ENCODE measurements at regions not wholly inside any gene's neighbourhood (a gene's known extent, or its start where the extent isn't known, plus 50 kb on each side); places are given as distances from the start of the nearest gene placed in this dataset.

DNA sequence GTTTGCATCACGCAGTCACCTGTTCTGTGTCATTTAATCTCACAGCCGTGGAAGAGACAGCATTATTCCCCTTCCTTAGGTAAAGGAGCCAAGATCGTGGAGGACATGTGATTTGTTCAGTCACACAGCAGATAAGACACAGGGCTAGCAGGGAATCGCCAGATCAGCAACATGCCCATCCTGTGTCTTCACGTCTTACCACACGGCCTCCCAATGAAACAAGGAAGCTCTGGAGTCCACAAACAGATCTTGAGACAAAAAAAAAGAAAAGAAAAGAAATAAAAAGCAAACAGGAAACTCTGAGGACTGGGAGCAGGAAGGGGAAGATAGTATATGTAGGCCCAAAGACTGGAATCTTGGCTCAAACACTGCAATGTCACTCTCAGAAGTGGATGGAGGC is 155.3 kb downstream of the ADSS2 start:
- Histone ChIP-seq H3K36me3 (ENCODE audit: control insufficient read depth, insufficient read depth, low read length) (no peaks in the 10 kb centered on the region), H3K4me1 (ENCODE audit: control insufficient read depth, insufficient read depth, low read length) (no peaks in the 10 kb centered on the region), H3K9me3 (ENCODE audit: control insufficient read depth, insufficient read depth, low read depth, low read length) (no peaks in the 10 kb centered on the region), H3K4me3 (ENCODE audit: low read depth in 2 of 2, low read length in 2 of 2) (no peak overlapping the region), H3K27ac (ENCODE audit: low read length) (no peak overlapping the region), H3K27me3 (ENCODE audit: control insufficient read depth, insufficient read depth, low read length) (no peaks in the 10 kb centered on the region)
- TF ChIP-seq SIN3A (IDR thresholded peaks at IDR 0.05; ENCODE audit: borderline replicate concordance, insufficient read depth, low read depth, low read length) (no peak), POLR2AphosphoS5 (IDR thresholded peaks at IDR 0.05; ENCODE audit: low read depth, low read length) (no peak), TCF7L2 (IDR thresholded peaks at IDR 0.05; ENCODE audit: low read depth, low read length) (no peak)
- TF ChIP-seq, protein P1, sequence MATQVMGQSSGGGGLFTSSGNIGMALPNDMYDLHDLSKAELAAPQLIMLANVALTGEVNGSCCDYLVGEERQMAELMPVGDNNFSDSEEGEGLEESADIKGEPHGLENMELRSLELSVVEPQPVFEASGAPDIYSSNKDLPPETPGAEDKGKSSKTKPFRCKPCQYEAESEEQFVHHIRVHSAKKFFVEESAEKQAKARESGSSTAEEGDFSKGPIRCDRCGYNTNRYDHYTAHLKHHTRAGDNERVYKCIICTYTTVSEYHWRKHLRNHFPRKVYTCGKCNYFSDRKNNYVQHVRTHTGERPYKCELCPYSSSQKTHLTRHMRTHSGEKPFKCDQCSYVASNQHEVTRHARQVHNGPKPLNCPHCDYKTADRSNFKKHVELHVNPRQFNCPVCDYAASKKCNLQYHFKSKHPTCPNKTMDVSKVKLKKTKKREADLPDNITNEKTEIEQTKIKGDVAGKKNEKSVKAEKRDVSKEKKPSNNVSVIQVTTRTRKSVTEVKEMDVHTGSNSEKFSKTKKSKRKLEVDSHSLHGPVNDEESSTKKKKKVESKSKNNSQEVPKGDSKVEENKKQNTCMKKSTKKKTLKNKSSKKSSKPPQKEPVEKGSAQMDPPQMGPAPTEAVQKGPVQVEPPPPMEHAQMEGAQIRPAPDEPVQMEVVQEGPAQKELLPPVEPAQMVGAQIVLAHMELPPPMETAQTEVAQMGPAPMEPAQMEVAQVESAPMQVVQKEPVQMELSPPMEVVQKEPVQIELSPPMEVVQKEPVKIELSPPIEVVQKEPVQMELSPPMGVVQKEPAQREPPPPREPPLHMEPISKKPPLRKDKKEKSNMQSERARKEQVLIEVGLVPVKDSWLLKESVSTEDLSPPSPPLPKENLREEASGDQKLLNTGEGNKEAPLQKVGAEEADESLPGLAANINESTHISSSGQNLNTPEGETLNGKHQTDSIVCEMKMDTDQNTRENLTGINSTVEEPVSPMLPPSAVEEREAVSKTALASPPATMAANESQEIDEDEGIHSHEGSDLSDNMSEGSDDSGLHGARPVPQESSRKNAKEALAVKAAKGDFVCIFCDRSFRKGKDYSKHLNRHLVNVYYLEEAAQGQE (IDR thresholded peaks at IDR 0.05; ENCODE audit: insufficient read depth in 1 of 2, low read depth in 2 of 2, low read length in 1 of 2) = no peak
- TF ChIP-seq, protein P2, sequence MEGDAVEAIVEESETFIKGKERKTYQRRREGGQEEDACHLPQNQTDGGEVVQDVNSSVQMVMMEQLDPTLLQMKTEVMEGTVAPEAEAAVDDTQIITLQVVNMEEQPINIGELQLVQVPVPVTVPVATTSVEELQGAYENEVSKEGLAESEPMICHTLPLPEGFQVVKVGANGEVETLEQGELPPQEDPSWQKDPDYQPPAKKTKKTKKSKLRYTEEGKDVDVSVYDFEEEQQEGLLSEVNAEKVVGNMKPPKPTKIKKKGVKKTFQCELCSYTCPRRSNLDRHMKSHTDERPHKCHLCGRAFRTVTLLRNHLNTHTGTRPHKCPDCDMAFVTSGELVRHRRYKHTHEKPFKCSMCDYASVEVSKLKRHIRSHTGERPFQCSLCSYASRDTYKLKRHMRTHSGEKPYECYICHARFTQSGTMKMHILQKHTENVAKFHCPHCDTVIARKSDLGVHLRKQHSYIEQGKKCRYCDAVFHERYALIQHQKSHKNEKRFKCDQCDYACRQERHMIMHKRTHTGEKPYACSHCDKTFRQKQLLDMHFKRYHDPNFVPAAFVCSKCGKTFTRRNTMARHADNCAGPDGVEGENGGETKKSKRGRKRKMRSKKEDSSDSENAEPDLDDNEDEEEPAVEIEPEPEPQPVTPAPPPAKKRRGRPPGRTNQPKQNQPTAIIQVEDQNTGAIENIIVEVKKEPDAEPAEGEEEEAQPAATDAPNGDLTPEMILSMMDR (IDR thresholded peaks at IDR 0.05) = no peak
- intact Hi-C loops (cut with micrococcal nuclease; ENCODE audit: unreplicated experiment) (no loop called here), in situ Hi-C loops (cut with HindIII; ENCODE audit: low pct_unique_long_range_greater_than_20kb, low sequenced_read_pairs) (no loop called here)
- POLR2A ChIA-PET = no interaction called here
- CTCF ChIA-PET = no interaction called here
- BruUV-seq (replicated peaks) = no TSS peak
- DNase-seq (ENCODE audit: low read depth, low spot score) (no peak), ATAC-seq (no peak)

DNA sequence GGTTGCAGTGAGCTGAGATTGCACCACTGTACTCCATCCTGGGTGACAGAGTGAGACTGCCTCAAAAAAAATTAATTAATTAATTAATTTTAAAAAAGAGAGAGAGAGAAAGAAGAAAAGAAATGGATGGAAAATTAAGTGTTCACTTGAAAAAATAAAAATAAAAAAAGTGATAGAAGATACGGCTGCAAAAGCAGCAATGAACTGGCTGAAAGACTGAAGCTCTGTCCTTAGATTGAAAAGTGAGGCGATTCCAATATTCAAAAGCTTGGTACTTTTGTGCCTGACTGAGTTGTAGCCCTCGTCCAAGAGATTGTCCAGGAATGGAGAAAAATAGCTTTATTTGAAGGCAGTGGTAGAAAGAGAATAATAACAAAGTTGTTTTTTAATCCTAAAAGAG is 154.6 kb downstream of the ADSS2 start:
- DNase-seq (ENCODE audit: low read depth, low spot score) (no peak), ATAC-seq (no peak)
- H3K27ac ChIP-seq (ENCODE audit: low read length) = no peak overlapping the region
- no TSS peak for BruUV-seq (replicated peaks)
- H3K4me1 ChIP-seq (ENCODE audit: control insufficient read depth, insufficient read depth, low read length) = no peaks in the 10 kb centered on the region
- CTCF ChIA-PET = interaction anchor here (0.6 to 0.7 kb wide), 3 partner anchors 95 to 332 kb away, joined by 3 to 9 read pairs (median 3); no protein-coding TSS in a partner anchor
- POLR2A ChIA-PET = no interaction called here
- H3K9me3 ChIP-seq (ENCODE audit: control insufficient read depth, insufficient read depth, low read depth, low read length) = no peaks in the 10 kb centered on the region
- intact Hi-C loops (cut with micrococcal nuclease; ENCODE audit: unreplicated experiment) (no loop called here), in situ Hi-C loops (cut with HindIII; ENCODE audit: low pct_unique_long_range_greater_than_20kb, low sequenced_read_pairs) (no loop called here)
- TF ChIP-seq TCF7L2 (IDR thresholded peaks at IDR 0.05; ENCODE audit: low read depth, low read length) = no peak
- no peak for TF ChIP-seq POLR2AphosphoS5 (IDR thresholded peaks at IDR 0.05; ENCODE audit: low read depth, low read length)
- TF ChIP-seq SIN3A (IDR thresholded peaks at IDR 0.05; ENCODE audit: borderline replicate concordance, insufficient read depth, low read depth, low read length) = no peak
- TF ChIP-seq, protein P1 (IDR thresholded peaks at IDR 0.05; ENCODE audit: insufficient read depth in 1 of 2, low read depth in 2 of 2, low read length in 1 of 2) = no peak
- TF ChIP-seq, protein P2 (IDR thresholded peaks at IDR 0.05) = no peak
- H3K36me3 ChIP-seq (ENCODE audit: control insufficient read depth, insufficient read depth, low read length) = no peaks in the 10 kb centered on the region
- H3K27me3 ChIP-seq (ENCODE audit: control insufficient read depth, insufficient read depth, low read length) = no peaks in the 10 kb centered on the region
- H3K4me3 ChIP-seq (ENCODE audit: low read depth in 2 of 2, low read length in 2 of 2) = no peak overlapping the region

All from Panc1 (cell line).